ENCODE measurements at regions not wholly inside any gene's neighbourhood (a gene's known extent, or its start where the extent isn't known, plus 50 kb on each side); places are given as distances from the start of the nearest gene placed in this dataset.

DNA sequence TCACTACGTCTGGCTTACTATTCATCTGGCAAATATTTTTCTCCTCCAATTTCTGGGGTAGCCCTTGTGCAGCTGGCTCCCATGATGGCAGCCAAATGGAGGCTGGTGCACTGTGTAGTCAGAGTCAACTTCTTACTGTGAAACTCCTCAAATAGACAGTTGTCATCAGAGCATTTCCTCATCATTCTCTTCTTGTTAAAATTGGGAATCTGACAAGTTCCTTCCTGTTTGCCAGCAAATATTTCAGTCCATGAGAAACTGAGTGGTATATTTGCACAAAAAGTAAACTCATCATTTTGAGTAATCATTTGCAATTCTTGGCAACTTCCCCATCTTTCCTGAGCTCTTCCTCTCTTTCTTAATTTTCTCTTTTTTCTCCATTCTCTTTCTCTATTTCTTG lies 394.9 kb upstream of the RGS17 start:
- DNase-seq (ENCODE audit: extremely low read depth, low read depth) = no peak
- TF ChIP-seq, protein P1, sequence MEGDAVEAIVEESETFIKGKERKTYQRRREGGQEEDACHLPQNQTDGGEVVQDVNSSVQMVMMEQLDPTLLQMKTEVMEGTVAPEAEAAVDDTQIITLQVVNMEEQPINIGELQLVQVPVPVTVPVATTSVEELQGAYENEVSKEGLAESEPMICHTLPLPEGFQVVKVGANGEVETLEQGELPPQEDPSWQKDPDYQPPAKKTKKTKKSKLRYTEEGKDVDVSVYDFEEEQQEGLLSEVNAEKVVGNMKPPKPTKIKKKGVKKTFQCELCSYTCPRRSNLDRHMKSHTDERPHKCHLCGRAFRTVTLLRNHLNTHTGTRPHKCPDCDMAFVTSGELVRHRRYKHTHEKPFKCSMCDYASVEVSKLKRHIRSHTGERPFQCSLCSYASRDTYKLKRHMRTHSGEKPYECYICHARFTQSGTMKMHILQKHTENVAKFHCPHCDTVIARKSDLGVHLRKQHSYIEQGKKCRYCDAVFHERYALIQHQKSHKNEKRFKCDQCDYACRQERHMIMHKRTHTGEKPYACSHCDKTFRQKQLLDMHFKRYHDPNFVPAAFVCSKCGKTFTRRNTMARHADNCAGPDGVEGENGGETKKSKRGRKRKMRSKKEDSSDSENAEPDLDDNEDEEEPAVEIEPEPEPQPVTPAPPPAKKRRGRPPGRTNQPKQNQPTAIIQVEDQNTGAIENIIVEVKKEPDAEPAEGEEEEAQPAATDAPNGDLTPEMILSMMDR (IDR thresholded peaks at IDR 0.05; ENCODE audit: low read depth, low read length) = no peak

DNA sequence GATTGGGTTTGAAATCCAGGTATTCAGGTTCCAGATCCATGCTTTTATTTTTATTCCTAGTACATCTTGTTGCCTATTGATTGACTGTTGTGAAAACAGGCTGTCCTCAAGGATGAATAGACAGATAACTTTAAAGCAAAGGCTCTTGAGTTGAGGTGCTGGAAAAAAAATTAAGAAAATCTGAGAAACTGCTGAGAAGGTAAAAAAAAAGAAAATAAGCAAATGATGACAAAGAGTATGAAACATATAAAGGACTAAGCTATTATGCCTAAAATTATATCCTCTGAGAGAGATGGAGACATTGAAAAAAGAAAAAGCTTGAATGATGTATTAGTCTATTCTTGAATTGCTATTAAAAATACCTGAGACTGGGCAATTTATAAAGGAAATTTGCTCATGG lies 392.3 kb upstream of the RGS17 start:
- TF ChIP-seq, protein P1 (IDR thresholded peaks at IDR 0.05; ENCODE audit: low read depth, low read length) = no peak
- DNase-seq (ENCODE audit: extremely low read depth, low read depth) = no peak

DNA sequence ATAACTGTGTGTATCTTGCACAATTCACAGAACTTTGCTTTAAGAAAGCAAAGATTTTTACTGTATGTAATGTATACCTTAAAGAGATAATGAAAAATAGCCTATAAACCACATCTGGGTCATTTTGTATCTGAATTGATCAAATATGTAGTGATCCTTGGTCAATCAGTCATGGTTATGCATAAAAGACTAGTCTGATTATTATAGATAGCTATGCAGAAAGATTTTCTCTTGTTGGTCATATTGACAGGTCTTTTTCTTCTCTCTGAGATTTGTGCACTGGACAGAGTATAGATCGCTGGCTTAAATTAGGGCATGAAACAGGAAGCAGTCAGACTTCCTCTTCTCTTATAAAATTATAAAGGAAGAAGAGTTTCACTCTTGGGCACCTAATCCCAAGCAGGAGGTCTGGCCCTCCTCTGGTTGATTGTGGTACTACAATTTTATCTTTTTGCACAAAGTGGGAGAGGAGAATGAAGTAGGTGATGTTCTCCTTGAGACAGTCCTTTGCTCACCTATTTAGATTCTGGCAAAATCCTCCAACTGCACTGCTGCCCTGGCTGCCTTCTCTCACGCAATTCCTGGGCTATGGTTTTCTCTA lies 380.9 kb upstream of the RGS17 start:
- DNase-seq (ENCODE audit: extremely low read depth, low read depth) = no peak
- TF ChIP-seq, protein P1 (IDR thresholded peaks at IDR 0.05; ENCODE audit: low read depth, low read length) = peak; percentile 63

DNA sequence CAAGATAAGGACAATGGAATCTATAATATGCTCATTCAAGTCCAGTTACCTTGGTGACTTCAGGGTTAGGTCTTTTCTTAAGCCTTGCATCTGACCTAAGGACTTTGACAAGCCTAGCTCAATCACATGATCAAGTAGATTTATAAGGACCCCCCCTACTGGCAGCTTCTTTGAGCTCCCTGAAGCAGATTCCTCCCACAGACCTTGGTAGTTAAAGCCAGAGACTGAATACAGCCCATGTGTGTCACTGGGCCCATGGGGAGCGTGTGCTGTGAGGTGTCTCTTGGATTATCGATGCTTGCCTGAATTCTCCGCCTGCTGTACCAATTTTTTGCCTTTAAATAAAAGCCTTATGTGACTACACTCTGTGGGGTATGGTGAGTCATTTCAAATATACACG lies 372.7 kb upstream of the RGS17 start:
- TF ChIP-seq, protein P1 (IDR thresholded peaks at IDR 0.05; ENCODE audit: low read depth, low read length) = no peak
- no peak for DNase-seq (ENCODE audit: extremely low read depth, low read depth)

DNA sequence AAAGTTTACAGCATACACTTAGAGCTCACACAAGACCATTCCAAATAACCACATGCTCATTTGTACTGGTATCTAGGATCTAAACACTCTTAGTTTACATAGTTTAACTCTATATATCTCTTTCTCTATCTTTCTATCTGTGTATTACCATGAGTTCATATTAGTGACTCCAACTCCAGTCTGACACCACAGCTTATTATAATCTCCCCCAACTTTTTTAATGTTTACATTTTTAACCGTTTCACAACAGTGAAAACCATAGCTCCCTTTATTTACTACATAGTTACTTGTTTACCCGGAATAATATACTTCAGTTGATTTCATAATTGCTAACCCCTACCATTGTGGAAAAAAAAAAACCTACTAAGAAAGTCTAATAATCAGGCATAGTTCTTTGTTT lies 362.4 kb upstream of the RGS17 start:
- TF ChIP-seq, protein P1 (IDR thresholded peaks at IDR 0.05; ENCODE audit: low read depth, low read length) = no peak
- DNase-seq (ENCODE audit: extremely low read depth, low read depth) = no peak

DNA sequence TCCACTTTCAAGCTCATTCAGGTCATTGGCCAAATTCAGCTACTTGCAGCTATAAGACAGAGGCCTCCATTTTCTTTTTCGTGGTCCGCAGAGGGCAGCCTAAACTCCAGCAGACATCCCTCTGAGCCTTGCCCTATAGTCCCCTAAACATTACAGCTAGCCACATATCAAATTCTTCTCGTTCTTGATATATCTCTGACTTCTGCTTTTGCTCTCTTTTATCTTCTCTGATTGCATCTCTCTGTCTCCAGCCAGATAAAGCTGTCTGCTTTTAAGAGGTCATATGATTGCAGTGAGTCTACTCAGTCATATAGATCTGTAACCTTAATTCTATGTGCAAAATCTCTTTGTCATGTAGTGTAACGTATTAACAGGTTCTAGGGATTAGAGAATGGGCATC lies 358.4 kb upstream of the RGS17 start:
- no peak for DNase-seq (ENCODE audit: extremely low read depth, low read depth)
- TF ChIP-seq, protein P1 (IDR thresholded peaks at IDR 0.05; ENCODE audit: low read depth, low read length) = no peak

DNA sequence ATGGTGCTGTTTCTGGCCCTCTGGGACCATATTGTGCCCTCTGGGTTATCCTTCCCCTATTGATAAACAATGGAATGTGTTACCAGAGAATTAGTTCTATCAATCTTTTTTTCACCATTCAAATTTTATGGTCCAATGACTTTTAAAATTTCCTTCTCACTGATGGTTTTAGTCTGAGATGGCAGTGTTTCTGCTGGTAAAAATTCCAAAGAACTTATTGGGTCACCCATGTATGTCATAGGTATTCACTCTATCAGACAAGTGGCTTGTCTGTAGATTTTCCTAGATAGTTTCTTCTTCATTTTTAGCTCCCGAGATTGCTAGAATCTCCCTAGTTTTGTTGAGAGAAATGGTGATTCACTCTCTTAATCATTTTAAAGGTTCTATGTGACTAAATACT lies 357.2 kb upstream of the RGS17 start:
- TF ChIP-seq, protein P1 (IDR thresholded peaks at IDR 0.05; ENCODE audit: low read depth, low read length) = no peak
- DNase-seq (ENCODE audit: extremely low read depth, low read depth) = no peak
